ENCODE measurements at regions not wholly inside any gene's neighbourhood (a gene's known extent, or its start where the extent isn't known, plus 50 kb on each side); places are given as distances from the start of the nearest gene placed in this dataset.
A peak's percentile ranks its signal among the peaks of the same experiment; 100 is the strongest.
"Not testable (repeated sequence)": the region's sequence is repeated elsewhere in the genome, so short reads cannot be mapped to it uniquely, and the experiment has no call there.

GRCh38 chr6:9308284-9308683 lies 872.9 kb upstream of the SLC35B3 start:
- peak; percentile 5 for DNase-seq (ENCODE audit: low read depth)

- no peak for DNase-seq (ENCODE audit: low read depth)
These were observed 872.4 kb upstream of the SLC35B3 start for GRCh38 chr6:9307786-9308185.

GRCh38 chr6:9307187-9307586 lies 871.8 kb upstream of the SLC35B3 start:
- DNase-seq (ENCODE audit: low read depth) = no peak

- DNase-seq (ENCODE audit: low read depth) = no peak
These were observed 860.3 kb upstream of the SLC35B3 start for GRCh38 chr6:9295644-9296043.

- DNase-seq (ENCODE audit: low read depth) = peak; percentile 50
These were observed 857.6 kb upstream of the SLC35B3 start for GRCh38 chr6:9292975-9293374.

GRCh38 chr6:9290342-9290741 lies 855.0 kb upstream of the SLC35B3 start:
- DNase-seq (ENCODE audit: low read depth) = not testable (repeated sequence)

DNA sequence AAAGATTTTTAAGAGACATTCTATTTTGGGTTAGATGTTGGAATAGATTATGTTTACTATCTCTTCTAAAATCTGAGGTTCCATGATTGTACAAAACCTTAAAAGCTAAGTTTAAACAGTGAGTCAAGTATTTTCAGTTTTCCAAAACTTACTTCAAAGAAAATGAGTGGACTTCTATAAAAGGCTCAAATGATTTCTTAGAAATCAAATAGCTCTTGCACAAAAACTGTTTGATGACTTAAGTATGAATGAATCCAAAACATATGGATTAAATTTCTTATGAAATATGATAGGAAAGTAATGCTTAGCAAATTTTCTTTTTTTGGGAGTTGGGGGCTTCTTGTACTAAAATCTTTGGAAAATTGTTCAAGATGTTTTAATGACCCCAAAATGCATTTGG lies 837.3 kb upstream of the SLC35B3 start:
- no peak for DNase-seq (ENCODE audit: low read depth)

GRCh38 chr6:9266741-9267140 lies 831.4 kb upstream of the SLC35B3 start:
- no peak for DNase-seq (ENCODE audit: low read depth)

- DNase-seq (ENCODE audit: low read depth) = no peak
These were observed 821.9 kb upstream of the SLC35B3 start for GRCh38 chr6:9257215-9257614.

DNA sequence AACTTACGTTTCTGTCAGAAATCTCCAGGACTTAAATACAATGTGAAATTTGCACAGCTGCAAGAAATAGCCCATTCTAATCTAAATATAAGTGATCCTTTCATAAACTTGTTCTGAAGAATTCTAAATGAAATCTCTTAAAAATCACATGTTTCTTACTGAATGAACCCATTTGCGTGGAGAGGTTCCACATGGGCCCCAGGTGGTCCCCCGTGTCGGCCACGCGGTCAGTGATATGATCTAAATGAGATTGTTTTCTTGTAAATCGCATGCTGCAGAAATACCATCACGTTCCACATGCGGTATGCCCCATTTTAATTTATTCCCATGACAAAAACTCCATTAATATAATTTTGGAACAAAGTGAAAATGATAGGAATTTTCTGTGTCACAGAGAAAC lies 818.9 kb upstream of the SLC35B3 start:
- no peak for DNase-seq (ENCODE audit: low read depth)

DNA sequence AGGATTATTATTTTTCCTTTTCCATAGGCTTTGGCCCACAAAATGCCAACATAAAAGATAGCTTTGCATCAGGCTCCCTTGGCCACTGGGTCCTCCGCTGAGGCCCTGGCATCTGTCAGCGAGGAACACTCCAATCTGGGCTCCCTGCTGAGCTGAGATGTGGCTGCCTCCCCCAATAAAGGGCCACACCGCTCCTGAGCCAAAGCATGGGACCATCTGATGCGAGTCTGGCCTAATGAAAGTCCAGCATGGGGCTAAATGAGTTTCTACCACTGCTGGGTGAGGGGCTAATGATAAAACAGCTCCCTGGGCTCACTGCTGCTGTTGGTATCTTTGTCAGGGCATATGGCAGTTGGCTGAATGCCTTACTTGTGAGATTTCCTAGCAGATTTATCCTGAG lies 817.5 kb upstream of the SLC35B3 start:
- DNase-seq (ENCODE audit: low read depth) = no peak

DNA sequence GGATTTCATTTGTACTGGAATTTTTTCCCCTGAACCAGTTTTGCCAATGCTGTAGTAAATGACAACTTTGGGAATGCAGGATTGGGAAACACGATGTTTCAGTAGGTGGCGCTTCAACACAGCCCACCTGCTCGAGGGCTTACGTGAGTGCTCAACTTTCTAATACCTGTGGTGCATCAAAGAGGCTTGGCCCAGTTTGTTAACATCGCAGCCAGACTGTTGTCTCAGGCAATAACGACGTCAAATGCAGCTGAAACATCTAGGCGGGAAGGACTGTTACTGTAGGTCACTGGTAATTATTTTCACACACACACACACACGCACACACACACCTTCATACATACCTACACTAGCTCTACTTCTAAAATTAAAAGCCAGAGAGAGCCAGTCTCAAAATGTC lies 815.5 kb upstream of the SLC35B3 start:
- DNase-seq (ENCODE audit: low read depth) = peak; percentile 56

- no peak for DNase-seq (ENCODE audit: low read depth)
These were observed 812.8 kb upstream of the SLC35B3 start for GRCh38 chr6:9248133-9248532.

DNA sequence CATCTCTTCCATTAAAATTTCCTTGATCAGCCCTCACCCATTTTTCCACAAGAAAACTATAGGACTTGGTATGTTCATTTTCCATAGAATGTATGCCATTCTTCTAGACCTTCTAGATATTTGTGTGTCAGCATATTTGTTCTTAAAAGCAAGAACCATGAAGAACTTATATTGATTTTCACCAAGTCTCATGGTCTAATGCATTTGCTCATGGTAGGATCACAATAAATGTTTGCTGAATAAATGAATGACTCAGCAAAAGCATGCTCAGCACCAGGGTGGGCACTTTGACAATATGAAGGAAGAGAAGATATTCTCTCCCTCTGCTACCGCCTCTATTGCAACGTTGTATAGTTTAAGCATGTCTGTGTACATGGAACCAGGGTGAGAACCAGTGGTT lies 805.5 kb upstream of the SLC35B3 start:
- no peak for DNase-seq (ENCODE audit: low read depth)

DNA sequence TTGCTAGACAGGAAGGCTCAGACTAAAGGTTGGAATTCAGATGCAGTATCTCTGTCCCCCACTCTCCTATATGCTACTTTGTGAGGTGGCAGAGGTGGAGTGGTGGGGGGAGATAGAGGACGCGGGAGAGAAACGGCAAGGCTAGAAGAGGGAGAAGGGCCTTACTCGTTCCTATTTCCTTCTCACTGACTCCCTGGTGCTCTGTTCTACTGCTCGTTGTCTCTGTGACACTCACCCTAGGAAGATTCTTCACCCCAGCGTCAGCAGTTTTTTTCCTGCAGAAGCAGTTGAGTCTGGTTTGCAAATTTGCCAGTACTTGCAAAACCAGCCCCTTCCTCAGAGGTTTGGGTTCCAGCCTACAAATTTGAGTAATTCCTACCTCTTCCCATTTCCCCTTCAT lies 801.1 kb upstream of the SLC35B3 start:
- no peak for DNase-seq (ENCODE audit: low read depth)

GRCh38 chr6:9233686-9234085 lies 798.3 kb upstream of the SLC35B3 start:
- no peak for DNase-seq (ENCODE audit: low read depth)

GRCh38 chr6:9233226-9233625 lies 797.9 kb upstream of the SLC35B3 start:
- DNase-seq (ENCODE audit: low read depth) = peak; percentile 2

GRCh38 chr6:9225441-9225871 lies 790.1 kb upstream of the SLC35B3 start:
- DNase-seq (ENCODE audit: low read depth) = peak; percentile 39

DNA sequence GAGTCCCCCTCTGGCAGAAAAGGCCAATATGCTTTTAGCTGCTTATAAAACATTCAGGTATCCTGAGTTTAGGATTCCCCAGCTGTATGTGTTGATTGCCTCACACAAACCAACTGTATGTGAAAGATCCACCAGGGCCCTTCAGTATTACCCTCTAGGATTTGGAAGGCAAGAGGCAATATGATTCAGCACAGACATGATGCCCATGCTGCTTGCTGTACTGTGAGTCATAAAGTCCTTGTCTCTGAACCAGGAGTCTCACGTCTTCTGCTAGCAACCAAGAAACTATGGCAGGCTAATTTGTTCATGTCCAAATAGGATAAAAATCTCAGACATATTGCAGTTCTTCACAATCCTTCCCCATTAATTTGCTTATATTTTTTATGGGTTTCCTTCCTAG lies 789.2 kb upstream of the SLC35B3 start:
- DNase-seq (ENCODE audit: low read depth) = peak; percentile 17

- not testable (repeated sequence) for DNase-seq (ENCODE audit: low read depth)
These were observed 778.4 kb upstream of the SLC35B3 start for GRCh38 chr6:9213717-9214116.

GRCh38 chr6:9208966-9209365 lies 773.6 kb upstream of the SLC35B3 start:
- no peak for DNase-seq (ENCODE audit: low read depth)

DNA sequence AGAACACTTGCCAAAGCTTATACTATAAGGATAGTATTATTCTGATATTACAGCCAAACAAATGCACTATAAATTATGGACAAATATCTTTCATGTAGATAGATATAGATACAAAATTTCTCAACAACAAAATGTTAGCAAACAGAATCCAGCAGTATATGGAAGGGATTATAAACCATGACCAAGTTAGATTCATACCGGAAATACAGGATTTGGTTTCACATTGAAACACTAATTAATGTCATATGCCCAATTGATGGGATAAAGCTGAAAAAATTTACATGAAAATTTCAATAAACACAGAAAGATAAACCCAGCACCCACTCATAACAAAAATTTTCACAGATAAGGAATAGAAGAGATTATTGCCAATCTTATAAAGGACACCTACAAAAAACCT lies 770.3 kb upstream of the SLC35B3 start:
- peak; percentile 1 for DNase-seq (ENCODE audit: low read depth)

- DNase-seq (ENCODE audit: low read depth) = peak; percentile 91
These were observed 768.8 kb upstream of the SLC35B3 start for GRCh38 chr6:9204171-9204570.

DNA sequence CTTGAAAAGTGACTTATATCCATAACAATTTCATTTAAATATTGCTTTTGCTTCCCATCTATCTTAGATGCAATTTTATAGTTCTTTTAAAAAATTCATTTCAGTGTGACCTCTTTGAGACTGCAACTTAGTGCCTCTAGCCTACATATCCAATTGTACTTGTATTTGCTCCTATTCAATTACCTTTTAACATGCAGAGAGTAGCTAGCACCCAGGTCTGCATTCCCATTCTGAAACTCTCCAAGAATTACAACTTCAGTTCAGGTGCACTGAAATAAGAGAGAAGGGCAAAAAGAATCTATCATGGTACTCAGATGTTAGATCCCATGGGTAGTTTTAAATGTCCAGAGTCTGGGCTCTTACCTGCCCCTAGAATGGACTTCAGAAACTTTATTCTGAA lies 765.4 kb upstream of the SLC35B3 start:
- DNase-seq (ENCODE audit: low read depth) = no peak

DNA sequence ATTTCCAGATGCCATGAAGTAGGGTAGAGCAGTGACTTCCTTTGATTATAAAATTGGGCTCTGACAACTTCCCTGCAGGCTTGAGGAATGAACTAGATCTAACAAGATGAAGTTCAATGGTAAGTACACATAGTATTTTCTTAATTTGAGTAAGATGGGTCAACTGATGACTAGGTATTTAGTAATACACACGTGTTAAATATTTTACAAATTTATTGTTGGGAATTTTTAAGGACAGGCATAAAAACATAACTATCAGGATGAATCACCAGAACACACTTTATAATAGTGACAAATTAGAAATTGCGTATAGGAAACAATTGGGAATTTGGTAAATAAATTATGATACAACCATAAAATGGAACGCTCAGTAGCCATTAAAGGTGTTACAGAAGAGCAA lies 762.4 kb upstream of the SLC35B3 start:
- no peak for DNase-seq (ENCODE audit: low read depth)

Data from iris pigment epithelial cell (primary cell).